GM18511 (cell line): ENCODE measurements at regions not wholly inside any gene's neighbourhood (a gene's known extent, or its start where the extent isn't known, plus 50 kb on each side); places are given as distances from the start of the nearest gene placed in this dataset.
"Not testable (repeated sequence)": the region's sequence is repeated elsewhere in the genome, so short reads cannot be mapped to it uniquely, and the experiment has no call there.

Experiments used
- ATAC-seq: cut with Tn5 transposase; IDR thresholded peaks from one replicate; pipeline ENCODE4 v1.9.1; 2021; ENCODE audit warnings: mild to moderate bottlenecking, moderate library complexity; ENCODE audit not compliant: unreplicated experiment

GRCh38 chr10:130498934-130499333 lies 362.7 kb downstream of the GLRX3 start:
- ATAC-seq: no peak

- ATAC-seq: no peak
Measured at GRCh38 chr10:130499541-130499940, 363.4 kb downstream of the GLRX3 start.

GRCh38 chr10:130500261-130501000 lies 364.2 kb downstream of the GLRX3 start:
- ATAC-seq: no peak

GRCh38 chr10:130507461-130507860 lies 371.3 kb downstream of the GLRX3 start:
- no peak for ATAC-seq

GRCh38 chr10:130509881-130510689 lies 373.9 kb downstream of the GLRX3 start:
- ATAC-seq: no peak

- no peak for ATAC-seq
Measured at GRCh38 chr10:130510755-130511154, 374.6 kb downstream of the GLRX3 start.

- no peak for ATAC-seq
Measured at GRCh38 chr10:130511766-130512165, 375.6 kb downstream of the GLRX3 start.

- ATAC-seq: no peak
Measured at GRCh38 chr10:130512936-130513335, 376.7 kb downstream of the GLRX3 start.

- no peak for ATAC-seq
Measured at GRCh38 chr10:130513686-130514476, 377.7 kb downstream of the GLRX3 start.

- no peak for ATAC-seq
Measured at GRCh38 chr10:130515670-130516069, 379.5 kb downstream of the GLRX3 start.

- no peak for ATAC-seq
Measured at GRCh38 chr10:130516141-130516735, 380.0 kb downstream of the GLRX3 start.

GRCh38 chr10:130518921-130519320 lies 382.7 kb downstream of the GLRX3 start:
- not testable (repeated sequence) for ATAC-seq

- no peak for ATAC-seq
Measured at GRCh38 chr10:130519791-130520190, 383.6 kb downstream of the GLRX3 start.

- ATAC-seq: no peak
Measured at GRCh38 chr10:130531312-130531711, 395.1 kb downstream of the GLRX3 start.

- no peak for ATAC-seq
Measured at GRCh38 chr10:130541090-130541489, 404.9 kb downstream of the GLRX3 start.

GRCh38 chr10:130542761-130543160 lies 406.6 kb downstream of the GLRX3 start:
- ATAC-seq: no peak

GRCh38 chr10:130543794-130544193 lies 407.6 kb downstream of the GLRX3 start:
- ATAC-seq: no peak

GRCh38 chr10:130545122-130545521 lies 408.9 kb downstream of the GLRX3 start:
- no peak for ATAC-seq

- ATAC-seq: no peak
Measured at GRCh38 chr10:130545697-130546096, 409.5 kb downstream of the GLRX3 start.

GRCh38 chr10:130546841-130547240 lies 410.6 kb downstream of the GLRX3 start:
- no peak for ATAC-seq

GRCh38 chr10:130547368-130547767 lies 411.2 kb downstream of the GLRX3 start:
- no peak for ATAC-seq
